SU-DHL-6 (cell line): ENCODE measurements at regions not wholly inside any gene's neighbourhood (a gene's known extent, or its start where the extent isn't known, plus 50 kb on each side); places are given as distances from the start of the nearest gene placed in this dataset.

Experiments
- H2AFZ ChIP-seq: fragments of 200-600 bp; sonication (generic); 2 replicates; pipeline ENCODE4 v1.6.1; 2014; ENCODE audit warnings: low read depth, mild to moderate bottlenecking, moderate library complexity, mixed read lengths, antibody characterized with exemption, low read length; ENCODE audit not compliant: severe bottlenecking
- H3F3A ChIP-seq: fragments of 200-600 bp; shearing (Covaris generic); 2 replicates; pipeline ENCODE4 v1.6.0; 2016; ENCODE audit warnings: antibody characterized with exemption, mild to moderate bottlenecking; ENCODE audit not compliant: insufficient read depth
- H3K27ac ChIP-seq: fragments of 200-600 bp; sonication (generic); 2 replicates; pipeline ENCODE4 v1.5.1; 2016; ENCODE audit warnings: low read depth, mild to moderate bottlenecking, low read length, moderate library complexity, mixed read lengths
- H3K27me3 ChIP-seq: fragments of 200-600 bp; sonication (generic), shearing (Covaris generic); 2 replicates; pipeline ENCODE4 v1.6.0; 2014; ENCODE audit warnings: mild to moderate bottlenecking, low read length
- H3K36me3 ChIP-seq: fragments of 200-600 bp; sonication (generic); 2 replicates; pipeline ENCODE4 v1.6.1; 2014; ENCODE audit warnings: mild to moderate bottlenecking, low read length, mixed read lengths
- H3K4me2 ChIP-seq: fragments of 300-600, 200-600 bp; shearing (Covaris generic), sonication (generic); 2 replicates; pipeline ENCODE4 v1.6.0; 2014; ENCODE audit warnings: low read length, low read depth, mild to moderate bottlenecking; ENCODE audit not compliant: poor library complexity, severe bottlenecking
- H3K4me3 ChIP-seq: fragments of 200-600 bp; sonication (generic); 2 replicates; pipeline ENCODE4 v1.5.1; 2014; ENCODE audit warnings: antibody characterized with exemption, low read length, mild to moderate bottlenecking, mixed read lengths; ENCODE audit not compliant: insufficient read depth, poor library complexity, severe bottlenecking
- H3K79me2 ChIP-seq: fragments of 200-600 bp; sonication (generic); 2 replicates; pipeline ENCODE4 v1.6.1; 2014; ENCODE audit warnings: mild to moderate bottlenecking, low read length, moderate library complexity; ENCODE audit not compliant: insufficient read depth
- H3K9ac ChIP-seq: fragments of 200-600 bp; sonication (generic); 2 replicates; pipeline ENCODE4 v1.7.0; 2014; ENCODE audit warnings: mild to moderate bottlenecking, low read length
- H3K9me2 ChIP-seq: fragments of 200-600 bp; sonication (generic); replicated peaks from 2 replicates; pipeline ENCODE4 v1.6.1; 2014; ENCODE audit warnings: low read length; ENCODE audit not compliant: insufficient read depth
- H3K9me3 ChIP-seq: fragments of 200-600 bp; sonication (generic); 2 replicates; pipeline ENCODE4 v1.6.1; 2014; ENCODE audit warnings: low read length, mixed read lengths; ENCODE audit not compliant: insufficient read depth
- H4K20me1 ChIP-seq: fragments of 200-600 bp; sonication (generic); 2 replicates; pipeline ENCODE4 v1.6.1; 2014; ENCODE audit warnings: low read depth, mild to moderate bottlenecking, antibody characterized with exemption, low read length, moderate library complexity, mixed read lengths
- CTCF ChIP-seq: fragments of 200-600 bp; sonication (generic); IDR thresholded peaks from one replicate; pipeline ENCODE4 v1.5.1; 2017; ENCODE audit warnings: antibody characterized with exemption, mild to moderate bottlenecking, low read length, moderate library complexity; ENCODE audit not compliant: insufficient read depth, poor library complexity, severe bottlenecking
- EZH2phosphoT487 ChIP-seq: fragments of 200-600 bp; sonication (generic), shearing (Covaris generic); conservative IDR thresholded peaks from 2 replicates; pipeline ENCODE4 v1.6.1; 2018; ENCODE audit warnings: mild to moderate bottlenecking, antibody characterized with exemption, low read length, moderate library complexity, mixed read lengths

GRCh38 chr9:71519098-71519696 lies 249.1 kb downstream of the CEMIP2 start:
- H2AFZ ChIP-seq, result no peak overlapping the region
- H3K9me3 ChIP-seq, result no peaks in the 10 kb centered on the region
- no peaks in the 10 kb centered on the region for H3K79me2 ChIP-seq
- no peaks in the 10 kb centered on the region for H3K36me3 ChIP-seq
- no peak overlapping the region for H3K9ac ChIP-seq
- H3K27ac ChIP-seq, result no peak overlapping the region
- H3K4me3 ChIP-seq, result no peak overlapping the region
- no peaks in the 10 kb centered on the region for H4K20me1 ChIP-seq
- no peaks in the 10 kb centered on the region for H3F3A ChIP-seq
- no peaks in the 10 kb centered on the region for H3K9me2 ChIP-seq
- TF ChIP-seq CTCF (no peak), EZH2phosphoT487 (no peak)
- H3K27me3 ChIP-seq, result no peaks in the 10 kb centered on the region
- no peak overlapping the region for H3K4me2 ChIP-seq

- TF ChIP-seq CTCF, result no peak
- TF ChIP-seq EZH2phosphoT487, result no peak
- Histone ChIP-seq H3F3A (no peaks in the 10 kb centered on the region), H3K79me2 (no peaks in the 10 kb centered on the region), H3K27me3 (no peaks in the 10 kb centered on the region), H3K4me3 (no peak overlapping the region), H3K9ac (no peak overlapping the region), H3K9me3 (no peaks in the 10 kb centered on the region), H4K20me1 (no peaks in the 10 kb centered on the region), H3K36me3 (no peaks in the 10 kb centered on the region), H3K9me2 (no peaks in the 10 kb centered on the region), H3K27ac (no peak overlapping the region), H3K4me2 (no peak overlapping the region), H2AFZ (no peak overlapping the region)
Observed at GRCh38 chr9:71518045-71518827, 250.1 kb downstream of the CEMIP2 start.

- H3K79me2 ChIP-seq, result no peaks in the 10 kb centered on the region
- no peak overlapping the region for H3K27ac ChIP-seq
- H3K4me3 ChIP-seq, result no peak overlapping the region
- TF ChIP-seq CTCF, result no peak
- TF ChIP-seq EZH2phosphoT487, result no peak
- H3K27me3 ChIP-seq, result no peaks in the 10 kb centered on the region
- no peaks in the 10 kb centered on the region for H4K20me1 ChIP-seq
- H3F3A ChIP-seq, result no peaks in the 10 kb centered on the region
- no peak overlapping the region for H3K4me2 ChIP-seq
- H3K36me3 ChIP-seq, result no peaks in the 10 kb centered on the region
- no peaks in the 10 kb centered on the region for H3K9me3 ChIP-seq
- no peak overlapping the region for H2AFZ ChIP-seq
- no peaks in the 10 kb centered on the region for H3K9me2 ChIP-seq
- H3K9ac ChIP-seq, result no peak overlapping the region
Observed at GRCh38 chr9:71515626-71516025, 252.7 kb downstream of the CEMIP2 start.
